Activated naive CD4-positive, alpha-beta T cell treated with anti-CD3 and anti-CD28 coated beads, Interleukin-2, amount 50 U/mL, for 72 hours (primary cell): ENCODE measurements at regions not wholly inside any gene's neighbourhood (a gene's known extent, or its start where the extent isn't known, plus 50 kb on each side); places are given as distances from the start of the nearest gene placed in this dataset.

ENCODE experiments used
- ATAC-seq, 2 donors: fragments of 150-1000 bp; cut with Tn5 transposase; 2 replicates each; pipeline ENCODE4 v1.10.0; 2021; ENCODE audit warnings: mild to moderate bottlenecking in 2 of 2, moderate library complexity in 2 of 2
- DNase-seq, 2 donors: peaks; one replicate each; pipeline ENCODE4 v3.0.0; 2021 to 2022; ENCODE audit warnings: low spot score in 2 of 2
- H3K27ac Mint-ChIP-seq, 2 donors: one replicate each; pipeline ENCODE4 v1.8.0; 2022; ENCODE audit warnings: mild to moderate bottlenecking in 2 of 2, mixed read lengths in 2 of 2
- H3K36me3 Mint-ChIP-seq, 2 donors: one replicate each; pipeline ENCODE4 v1.8.0; 2022; ENCODE audit warnings: mixed read lengths in 2 of 2
- H3K9me3 Mint-ChIP-seq, 2 donors: one replicate each; pipeline ENCODE4 v1.8.0; 2022; ENCODE audit warnings: mixed read lengths in 2 of 2

DNA sequence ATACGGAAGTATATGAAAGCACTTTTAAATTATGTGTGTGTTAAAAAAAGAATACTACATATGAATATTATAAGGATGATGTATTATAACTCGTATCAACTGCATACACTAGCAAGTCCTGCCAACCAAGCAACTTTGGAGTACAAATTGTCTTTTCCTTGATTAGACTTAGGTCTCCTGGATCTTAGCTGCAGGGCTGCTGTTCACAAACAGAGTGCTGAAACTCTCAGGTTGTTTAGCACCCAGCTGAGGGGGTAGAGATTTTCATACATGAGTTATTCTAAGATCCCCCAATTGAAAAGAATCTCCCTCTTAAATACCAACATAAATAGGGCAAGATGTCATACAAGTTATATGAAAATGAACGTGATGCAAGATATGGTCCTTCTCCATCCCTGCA is 149.8 kb upstream of the TNC start:
- Mint-ChIP-seq H3K9me3 (peaks cover 0 to 5% of the 10 kb centered on the region in 2 donors), H3K27ac (no peak overlapping the region), H3K36me3 (no peaks in the 10 kb centered on the region)
- DNase-seq (no peak), ATAC-seq (no peak)

DNA sequence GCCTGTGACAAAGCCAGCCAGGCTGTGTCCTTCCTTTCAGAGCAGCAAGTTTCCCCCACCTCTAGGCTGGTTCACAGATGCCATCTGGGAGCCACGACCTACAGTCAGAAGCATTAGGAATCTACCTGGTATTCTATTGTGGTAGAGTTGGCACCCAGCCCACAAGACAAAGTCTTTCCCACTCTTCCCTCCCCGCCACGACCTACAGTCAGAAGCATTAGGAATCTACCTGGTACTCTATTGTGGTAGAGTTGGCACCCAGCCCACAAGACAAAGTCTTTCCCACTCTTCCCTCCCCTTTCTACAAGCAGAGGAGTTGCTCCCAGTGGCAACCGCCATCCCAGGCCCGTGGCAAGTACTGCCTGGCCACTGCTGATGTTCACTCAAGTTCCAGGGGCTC is 157.8 kb upstream of the TNC start:
- ATAC-seq (no peak), DNase-seq (no peak)
- Mint-ChIP-seq H3K27ac (no peak overlapping the region), H3K9me3 (no peaks in the 10 kb centered on the region), H3K36me3 (no peaks in the 10 kb centered on the region)

DNA sequence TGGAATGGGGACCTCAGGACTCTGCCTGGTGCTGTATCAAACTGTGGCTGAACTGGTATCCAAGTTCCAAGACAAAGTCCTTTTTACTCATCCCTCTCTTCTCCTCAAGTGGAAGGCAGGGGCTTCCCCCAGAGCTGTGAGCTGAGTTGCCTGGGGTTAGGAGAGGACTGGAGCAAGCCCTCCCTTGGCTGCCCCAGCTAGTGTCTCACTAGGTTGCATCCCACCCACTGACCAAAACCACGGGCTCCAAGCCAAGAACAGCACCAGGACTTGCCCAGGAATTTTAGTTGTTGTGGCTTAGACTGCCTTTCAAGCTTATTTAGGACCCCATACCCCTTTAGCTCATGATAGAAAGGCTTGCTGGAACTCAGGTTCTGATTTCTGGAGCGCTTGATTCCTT is 158.7 kb upstream of the TNC start:
- H3K36me3 Mint-ChIP-seq = no peaks in the 10 kb centered on the region
- ATAC-seq (no peak), DNase-seq (no peak)
- no peak overlapping the region for H3K27ac Mint-ChIP-seq
- no peaks in the 10 kb centered on the region for H3K9me3 Mint-ChIP-seq

DNA sequence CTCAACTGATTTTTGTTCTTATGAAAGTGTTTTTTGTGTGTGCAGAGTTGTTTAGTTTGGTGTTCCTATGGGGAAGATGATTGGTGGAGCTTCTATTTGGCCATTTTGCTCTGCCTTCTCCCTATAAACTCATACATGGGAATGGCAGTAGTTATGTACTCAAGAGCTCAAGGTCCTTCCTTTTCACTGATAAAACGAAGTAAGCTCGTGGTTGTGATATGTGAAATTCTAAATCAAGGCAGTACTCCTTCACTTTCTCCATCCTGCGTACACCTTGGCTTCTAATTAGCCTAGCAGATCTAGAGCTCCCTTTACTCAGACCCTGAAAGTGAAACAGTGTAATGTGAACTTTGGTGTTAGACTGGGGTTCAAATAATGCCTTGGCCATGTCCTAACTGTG is 159.3 kb upstream of the TNC start:
- H3K36me3 Mint-ChIP-seq = no peaks in the 10 kb centered on the region
- H3K9me3 Mint-ChIP-seq = no peaks in the 10 kb centered on the region
- H3K27ac Mint-ChIP-seq = no peak overlapping the region
- no peak for DNase-seq
- no peak for ATAC-seq

DNA sequence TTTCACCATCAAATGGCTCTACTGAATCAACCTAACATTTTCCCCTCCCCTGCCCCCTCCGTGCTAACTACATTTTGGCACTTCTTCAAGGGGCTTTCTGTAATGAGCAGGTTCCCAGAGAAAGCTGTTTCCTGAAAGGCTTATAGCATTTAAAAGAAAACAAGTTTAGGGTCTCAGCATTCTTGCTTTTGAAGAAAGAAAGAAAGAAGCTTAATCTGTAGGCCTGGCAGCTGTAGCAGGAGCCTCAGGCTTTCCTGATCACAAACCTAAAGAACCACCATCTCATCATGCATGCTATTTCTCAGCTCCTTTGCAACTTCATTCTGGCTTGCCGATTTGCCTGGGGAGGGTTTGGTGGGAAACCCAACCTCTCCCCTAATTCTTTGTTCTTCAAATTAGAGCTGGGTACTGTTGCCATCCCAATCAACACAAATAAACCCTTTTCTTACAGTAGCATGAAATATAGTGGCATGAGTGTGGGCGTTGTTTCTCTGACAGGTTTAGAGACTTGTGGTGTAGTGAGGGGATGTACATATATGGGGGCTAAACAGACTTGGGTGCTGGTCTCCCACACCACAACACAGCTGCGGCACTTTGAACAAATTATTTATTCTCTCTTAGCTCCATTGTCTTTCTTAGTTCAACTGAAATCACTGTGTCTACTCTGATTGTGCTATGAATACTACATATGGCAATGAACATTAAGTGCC is 160.5 kb upstream of the TNC start:
- DNase-seq (no peak), ATAC-seq (no peak)
- no peaks in the 10 kb centered on the region for H3K36me3 Mint-ChIP-seq
- H3K9me3 Mint-ChIP-seq = no peaks in the 10 kb centered on the region
- H3K27ac Mint-ChIP-seq = no peak overlapping the region

DNA sequence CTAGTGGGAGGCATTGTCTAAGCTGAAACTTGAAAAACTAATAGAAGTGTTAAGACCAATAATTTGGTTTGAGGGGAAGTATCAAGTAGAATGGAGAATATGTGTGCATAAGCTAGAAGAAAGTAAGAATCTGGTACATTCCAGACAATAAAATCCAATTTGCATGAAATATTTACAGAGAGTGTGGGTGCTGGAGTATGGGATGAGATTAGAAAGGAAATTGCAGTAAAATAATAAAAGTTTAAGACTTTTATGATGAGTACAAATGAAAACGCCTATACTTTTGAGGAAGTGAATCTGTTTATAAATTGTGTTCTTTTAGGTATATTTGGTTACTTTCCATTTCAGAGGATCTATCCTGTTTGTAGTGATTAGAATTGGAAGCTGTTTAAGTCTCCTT is 165.4 kb upstream of the TNC start:
- H3K27ac Mint-ChIP-seq = no peak overlapping the region
- ATAC-seq (no peak), DNase-seq (no peak)
- H3K36me3 Mint-ChIP-seq = no peaks in the 10 kb centered on the region
- no peaks in the 10 kb centered on the region for H3K9me3 Mint-ChIP-seq

DNA sequence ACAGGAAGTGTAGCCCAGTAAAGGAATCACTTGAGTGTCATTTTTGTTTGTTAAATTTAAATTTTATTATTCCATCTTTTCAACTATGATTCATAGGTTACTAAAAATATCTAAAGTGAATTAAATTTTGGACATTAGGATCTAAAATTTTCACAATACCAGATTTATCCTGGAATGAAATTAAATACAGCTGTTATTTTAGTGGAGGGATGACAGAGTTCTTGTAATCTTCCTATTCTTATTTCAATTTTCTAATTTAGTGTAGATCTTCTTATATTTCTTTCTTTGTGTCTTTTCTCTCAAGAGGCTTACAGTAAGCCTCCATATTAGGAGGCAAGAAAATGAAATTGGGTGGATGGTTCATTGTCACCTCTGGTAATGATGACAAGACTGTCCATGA is 167.9 kb upstream of the TNC start:
- ATAC-seq (no peak), DNase-seq (no peak)
- Mint-ChIP-seq H3K36me3 (no peaks in the 10 kb centered on the region), H3K27ac (no peak overlapping the region), H3K9me3 (peaks cover 0 to 4% of the 10 kb centered on the region in 2 donors)

DNA sequence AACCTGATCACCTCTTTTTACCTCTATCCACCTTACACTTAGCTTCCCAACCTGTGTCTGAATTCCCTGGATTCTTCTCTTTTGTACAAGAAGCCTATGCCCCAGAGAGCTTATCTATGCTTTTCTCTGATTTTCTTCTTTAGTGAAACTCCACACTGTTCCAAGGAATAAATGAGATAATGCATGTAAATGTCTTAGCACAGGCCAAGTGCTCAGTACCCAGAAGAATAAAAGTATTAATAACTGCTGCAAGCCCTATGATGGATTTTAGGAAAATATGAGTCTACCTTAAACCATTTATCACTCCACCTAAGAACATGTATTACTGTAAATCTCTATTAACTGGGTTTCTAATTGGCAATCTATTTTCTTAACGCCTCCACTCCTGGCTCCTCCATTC is 168.5 kb upstream of the TNC start:
- H3K27ac Mint-ChIP-seq = no peak overlapping the region
- peaks cover 0 to 4% of the 10 kb centered on the region in 2 donors for H3K9me3 Mint-ChIP-seq
- DNase-seq (no peak), ATAC-seq (no peak)
- H3K36me3 Mint-ChIP-seq = no peaks in the 10 kb centered on the region

DNA sequence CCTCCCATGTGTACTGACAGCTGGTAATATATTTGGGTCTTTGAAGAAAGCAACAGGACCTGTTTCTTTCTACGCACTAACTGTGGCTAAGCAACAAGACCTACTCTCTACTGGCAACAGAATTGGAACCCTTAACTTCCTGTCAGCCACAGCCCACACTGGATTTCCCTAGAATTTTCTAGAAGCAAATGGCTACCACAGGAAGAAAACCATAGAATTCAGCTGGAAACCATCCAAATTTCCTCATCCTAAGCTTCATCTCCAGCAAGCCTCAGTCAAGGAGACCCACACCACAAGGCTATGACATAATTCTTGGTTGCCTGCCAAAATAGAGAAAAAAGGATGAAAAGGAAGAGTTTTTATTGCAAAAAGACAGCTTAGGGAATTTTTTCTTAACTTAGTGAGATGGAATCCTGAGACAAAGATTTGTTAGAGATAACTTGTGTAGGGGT is 171.8 kb upstream of the TNC start:
- Mint-ChIP-seq H3K9me3 (peaks cover 0 to 4% of the 10 kb centered on the region in 2 donors), H3K27ac (no peak overlapping the region), H3K36me3 (no peaks in the 10 kb centered on the region)
- ATAC-seq (no peak), DNase-seq (no peak)

DNA sequence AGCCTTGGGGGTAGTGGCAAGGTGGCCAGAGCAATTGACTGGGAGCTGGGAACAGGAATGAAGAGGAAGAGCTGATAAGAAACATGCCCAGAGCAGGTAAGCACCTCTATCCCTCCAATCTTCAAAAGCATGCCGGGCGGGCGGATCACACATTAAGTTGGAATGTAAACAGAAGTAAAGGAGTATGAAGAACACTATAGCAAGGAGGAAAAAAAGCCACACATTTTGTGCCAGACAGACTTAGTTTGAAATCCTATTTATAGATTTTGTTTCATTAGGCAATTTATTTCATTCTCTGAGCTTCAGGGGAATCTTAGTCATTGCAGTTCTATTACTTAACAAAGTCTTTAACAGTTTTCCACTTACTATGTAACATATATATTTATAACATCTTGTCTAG is 173.9 kb upstream of the TNC start:
- H3K9me3 Mint-ChIP-seq = peaks cover 0 to 4% of the 10 kb centered on the region in 2 donors
- H3K36me3 Mint-ChIP-seq = no peaks in the 10 kb centered on the region
- no peak overlapping the region for H3K27ac Mint-ChIP-seq
- no peak for DNase-seq
- ATAC-seq = no peak

DNA sequence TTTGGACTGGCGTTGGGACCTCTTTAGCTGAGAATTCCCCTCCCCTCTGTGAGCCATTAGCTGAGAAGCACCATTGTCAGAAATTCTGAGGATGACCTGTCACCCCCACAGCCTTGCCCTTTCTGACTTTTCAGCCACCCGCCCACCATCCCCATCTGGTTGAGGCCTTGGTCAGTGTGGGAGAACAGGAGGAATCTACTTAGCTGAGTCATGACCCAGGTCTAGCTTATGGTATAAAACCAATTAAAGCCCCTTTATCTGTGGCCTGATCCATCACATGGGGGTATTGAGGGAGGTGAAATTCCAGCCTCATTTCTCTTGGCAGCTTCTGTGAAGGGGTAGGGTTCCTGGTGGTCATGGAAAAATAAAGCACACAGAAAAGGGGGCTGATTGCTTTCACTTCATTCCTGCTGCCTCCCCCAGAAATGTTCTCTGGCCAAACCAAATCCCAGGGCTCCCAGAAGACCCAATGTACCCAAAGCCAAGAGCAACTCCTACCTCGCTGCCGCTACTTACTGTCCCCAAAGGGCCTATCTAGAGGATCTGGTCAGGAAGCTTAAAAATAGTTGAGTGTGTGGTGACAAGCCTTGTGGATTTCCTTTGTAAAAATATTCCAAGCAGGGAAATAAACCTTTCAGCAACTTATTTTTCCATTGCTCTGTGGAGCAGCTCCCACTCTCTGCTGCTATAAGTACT is 174.8 kb upstream of the TNC start:
- H3K27ac Mint-ChIP-seq = no peak overlapping the region
- DNase-seq (no peak), ATAC-seq (no peak)
- no peaks in the 10 kb centered on the region for H3K36me3 Mint-ChIP-seq
- H3K9me3 Mint-ChIP-seq = peaks cover 0 to 4% of the 10 kb centered on the region in 2 donors

DNA sequence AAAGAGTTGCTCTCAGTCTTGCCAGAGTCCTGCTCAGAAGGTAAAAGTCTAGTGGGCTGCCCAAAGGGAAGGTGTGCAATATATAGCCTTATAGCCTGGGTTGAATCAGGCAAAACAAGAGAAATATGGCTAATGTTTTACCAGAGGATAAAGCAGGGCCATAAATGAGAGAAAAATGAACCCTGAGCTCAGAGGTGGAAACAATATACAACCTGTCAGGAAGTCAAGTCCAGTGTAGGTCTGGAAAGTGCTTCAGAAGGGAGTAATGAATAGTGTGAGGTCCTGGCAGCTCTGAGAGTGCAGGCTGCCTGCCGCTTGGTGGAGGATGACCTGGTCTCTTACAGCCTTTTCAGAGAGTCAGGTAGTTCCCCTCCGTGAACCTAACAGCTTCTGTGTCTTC is 177.8 kb upstream of the TNC start:
- Mint-ChIP-seq H3K36me3 (no peaks in the 10 kb centered on the region), H3K9me3 (peaks cover 0 to 4% of the 10 kb centered on the region in 2 donors), H3K27ac (no peak overlapping the region)
- DNase-seq (no peak), ATAC-seq (no peak)

DNA sequence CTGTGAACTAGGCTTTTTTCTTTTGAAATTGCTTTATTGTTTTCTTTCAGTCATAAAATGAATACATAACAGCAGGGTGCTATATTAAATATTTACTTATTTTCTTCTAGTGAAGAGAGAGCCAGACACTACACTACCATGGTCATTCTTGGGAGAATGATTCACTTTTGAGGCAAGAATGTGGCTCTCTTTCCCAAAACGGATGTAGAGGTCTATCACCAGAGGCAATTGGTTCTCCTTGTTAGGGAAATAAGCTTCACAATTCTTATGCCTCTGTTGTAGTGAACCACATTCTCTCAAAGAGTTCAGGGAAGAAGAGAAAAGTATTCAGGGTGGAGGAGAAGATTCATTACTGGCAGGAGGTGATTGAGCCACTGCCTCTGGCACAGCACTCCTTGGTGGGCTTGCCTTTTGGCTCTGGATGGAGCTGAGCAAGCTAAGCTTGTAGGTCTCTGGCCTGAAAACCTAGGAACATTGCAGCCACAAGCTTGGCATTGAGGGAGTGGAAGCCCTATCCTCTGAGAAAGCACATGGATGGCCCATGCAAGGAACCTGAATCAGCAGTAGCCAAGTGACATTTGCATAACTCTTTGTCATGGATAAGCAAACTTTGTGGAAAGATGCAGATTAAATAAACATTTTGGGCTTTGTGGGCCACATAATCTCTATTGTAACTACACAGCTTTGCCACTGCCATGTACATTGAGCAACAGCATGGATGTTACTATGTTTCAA is 179.0 kb upstream of the TNC start:
- no peak for ATAC-seq
- no peak for DNase-seq
- no peaks in the 10 kb centered on the region for H3K36me3 Mint-ChIP-seq
- H3K9me3 Mint-ChIP-seq = peaks cover 0 to 4% of the 10 kb centered on the region in 2 donors
- no peak overlapping the region for H3K27ac Mint-ChIP-seq

DNA sequence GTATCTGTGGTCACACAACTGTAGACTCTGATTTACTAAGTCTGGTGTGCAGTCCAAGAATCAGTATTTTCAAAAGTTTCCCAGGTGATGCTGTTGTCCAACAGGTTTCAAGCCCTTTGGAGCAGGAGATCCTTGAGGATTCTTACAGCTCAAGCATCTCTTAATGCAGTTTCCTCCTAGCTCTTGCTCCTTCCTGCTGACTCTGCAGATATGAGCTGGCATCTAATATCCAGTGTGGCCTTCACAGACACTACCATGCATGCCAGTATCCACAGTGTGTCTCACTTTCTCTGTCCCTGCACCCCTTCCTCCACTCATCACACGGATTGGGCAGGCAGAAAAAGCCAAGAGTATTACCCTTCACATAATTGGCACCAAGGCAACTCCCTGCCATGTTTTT is 182.2 kb upstream of the TNC start:
- no peaks in the 10 kb centered on the region for H3K36me3 Mint-ChIP-seq
- DNase-seq = no peak
- no peak for ATAC-seq
- H3K9me3 Mint-ChIP-seq = peaks cover 0 to 4% of the 10 kb centered on the region in 2 donors
- H3K27ac Mint-ChIP-seq = no peak overlapping the region

DNA sequence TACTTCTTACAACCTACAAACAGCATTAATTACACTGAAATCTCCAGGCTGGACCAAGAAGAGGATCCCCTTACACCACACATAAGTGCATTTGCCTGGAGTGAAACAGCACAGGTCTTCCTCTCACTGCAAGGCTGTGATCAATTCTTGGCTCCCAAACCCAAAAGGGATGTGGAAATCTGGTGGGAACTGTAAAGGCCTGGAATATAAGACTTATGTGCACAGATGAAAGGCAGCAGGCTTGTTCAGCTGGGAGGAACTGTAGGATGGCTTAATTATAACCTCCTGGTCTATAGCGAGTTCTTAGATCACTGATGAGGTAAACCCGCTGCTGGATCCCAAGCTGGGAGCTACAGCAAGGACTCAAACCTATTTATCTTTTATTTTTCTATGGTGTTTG is 182.9 kb upstream of the TNC start:
- Mint-ChIP-seq H3K9me3 (peaks cover 0 to 4% of the 10 kb centered on the region in 2 donors), H3K36me3 (no peaks in the 10 kb centered on the region), H3K27ac (no peak overlapping the region)
- ATAC-seq = no peak
- DNase-seq = no peak

DNA sequence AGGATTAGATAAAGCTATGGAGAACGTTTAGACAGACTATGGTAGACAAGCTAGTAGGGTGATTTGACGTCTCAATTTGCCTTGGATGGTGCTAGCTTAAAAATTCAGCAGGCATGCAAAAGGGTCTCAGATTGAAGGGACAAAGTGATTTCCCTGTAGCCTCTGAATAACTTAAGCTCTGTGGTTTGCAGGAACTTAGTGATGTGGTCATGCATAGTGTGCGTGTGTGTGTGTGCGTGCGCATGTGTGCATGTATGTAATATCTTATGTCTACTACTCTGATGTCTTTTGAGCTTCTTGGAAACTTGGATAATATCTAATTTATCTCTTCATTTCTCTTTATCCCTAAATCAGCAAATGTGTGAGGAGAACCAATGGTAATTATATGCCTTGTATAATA is 183.6 kb upstream of the TNC start:
- DNase-seq = no peak
- Mint-ChIP-seq H3K9me3 (peaks cover 0 to 4% of the 10 kb centered on the region in 2 donors), H3K27ac (no peak overlapping the region), H3K36me3 (no peaks in the 10 kb centered on the region)
- ATAC-seq = no peak

DNA sequence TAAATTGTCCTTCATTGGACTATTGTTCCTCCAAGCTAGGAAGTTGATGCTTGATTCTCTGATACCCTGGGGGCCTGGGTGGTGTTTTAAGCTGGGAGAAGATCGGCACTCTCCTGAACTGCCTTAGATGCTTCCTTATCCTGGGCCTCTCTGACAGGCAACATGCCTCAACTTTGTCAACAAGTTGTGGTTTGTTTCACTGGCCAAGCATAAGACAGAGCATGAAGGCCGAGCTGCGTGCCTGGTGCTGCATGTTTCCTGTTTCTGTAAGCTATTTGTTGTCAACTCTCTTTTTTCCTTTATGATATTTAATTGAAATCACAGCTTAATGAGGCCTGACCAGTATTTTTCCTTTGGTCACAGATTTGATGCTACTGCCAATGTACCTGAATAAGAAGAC is 187.6 kb upstream of the TNC start:
- no peak for ATAC-seq
- H3K36me3 Mint-ChIP-seq = no peaks in the 10 kb centered on the region
- H3K27ac Mint-ChIP-seq = no peak overlapping the region
- no peak for DNase-seq
- no peaks in the 10 kb centered on the region for H3K9me3 Mint-ChIP-seq
